Neuronal stem cell (in vitro differentiated cells): ENCODE measurements at regions not wholly inside any gene's neighbourhood (a gene's known extent, or its start where the extent isn't known, plus 50 kb on each side); places are given as distances from the start of the nearest gene placed in this dataset.

Experiments used
- DNase-seq: peaks from one replicate; pipeline ENCODE4 v3.0.0-alpha.2; 2013; ENCODE audit warnings: low spot score
- H2AFZ ChIP-seq: one replicate; pipeline ENCODE4 v1.6.1; 2013; ENCODE audit warnings: mild to moderate bottlenecking, low read length, inconsistent platforms
- H2AK5ac ChIP-seq: 2 replicates; pipeline ENCODE4 v1.6.1; 2013; ENCODE audit warnings: low read depth, mild to moderate bottlenecking, inconsistent platforms, low read length, moderate library complexity, mixed read lengths
- H2BK120ac ChIP-seq: 2 replicates; pipeline ENCODE4 v1.6.1; 2013; ENCODE audit warnings: low read depth, mild to moderate bottlenecking, inconsistent platforms, low read length, moderate library complexity, mixed read lengths
- H2BK12ac ChIP-seq: one replicate; pipeline ENCODE4 v1.6.1; 2013; ENCODE audit warnings: low read length, inconsistent platforms
- H2BK15ac ChIP-seq: 2 replicates; pipeline ENCODE4 v1.6.1; 2013; ENCODE audit warnings: mild to moderate bottlenecking, low read length, inconsistent platforms, mixed read lengths
- H2BK5ac ChIP-seq: one replicate; pipeline ENCODE4 v1.6.1; 2013; ENCODE audit warnings: inconsistent platforms, mild to moderate bottlenecking, low read length, moderate library complexity
- H3K14ac ChIP-seq: one replicate; pipeline ENCODE4 v1.6.1; 2013; ENCODE audit warnings: low read length, inconsistent platforms
- H3K18ac ChIP-seq: 2 replicates; pipeline ENCODE4 v1.6.1; 2013; ENCODE audit warnings: low read length, inconsistent platforms
- H3K23ac ChIP-seq: 2 replicates; pipeline ENCODE4 v1.6.1; 2013; ENCODE audit warnings: low read depth, mild to moderate bottlenecking, mixed read lengths, low read length, inconsistent platforms; ENCODE audit not compliant: poor library complexity
- H3K27ac ChIP-seq: replicated peaks from 3 replicates; pipeline ENCODE4 v1.5.1; 2013; ENCODE audit warnings: low read length, inconsistent platforms
- H3K27me3 ChIP-seq, 3 experiments: 2 replicates each; pipeline ENCODE4 v1.6.1; 2013; ENCODE audit warnings: low read length in 3 of 3, mild to moderate bottlenecking in 2 of 3, inconsistent platforms in 1 of 3, low read depth in 1 of 3, mixed read lengths in 1 of 3, moderate library complexity in 1 of 3; ENCODE audit not compliant: control insufficient read depth in 3 of 3, insufficient read depth in 3 of 3
- H3K36me3 ChIP-seq, 2 donors: replicated peaks in 1 of 2; 2 replicates each; pipeline ENCODE4 v1.6.1; 2013; ENCODE audit warnings: low read length in 2 of 2; ENCODE audit not compliant: control insufficient read depth in 2 of 2, insufficient read depth in 2 of 2
- H3K4ac ChIP-seq: 2 replicates; pipeline ENCODE4 v1.6.1; 2013; ENCODE audit warnings: inconsistent platforms, mild to moderate bottlenecking, low read length, moderate library complexity
- H3K4me1 ChIP-seq, 2 donors: 1 replicate in 1 of 2; 2 replicates in 1 of 2; pipeline ENCODE4 v1.6.1; 2013; ENCODE audit warnings: low read length in 2 of 2, low read depth in 1 of 2; ENCODE audit not compliant: control insufficient read depth in 2 of 2, insufficient read depth in 1 of 2
- H3K4me2 ChIP-seq: one replicate; pipeline ENCODE4 v1.6.1; 2013; ENCODE audit warnings: mild to moderate bottlenecking, low read length, inconsistent platforms; ENCODE audit not compliant: insufficient read depth, poor library complexity, severe bottlenecking
- H3K4me3 ChIP-seq, 2 donors: 2 replicates each; pipeline ENCODE4 v1.5.1; 2013; ENCODE audit warnings: low read length in 2 of 2, mild to moderate bottlenecking in 2 of 2, inconsistent platforms in 1 of 2, moderate library complexity in 1 of 2
- H3K79me1 ChIP-seq: one replicate; pipeline ENCODE4 v1.6.1; 2013; ENCODE audit warnings: low read depth, mild to moderate bottlenecking, inconsistent platforms, low read length, moderate library complexity
- H3K9ac ChIP-seq: one replicate; pipeline ENCODE4 v1.6.1; 2013; ENCODE audit warnings: mild to moderate bottlenecking, low read depth, low read length, inconsistent platforms; ENCODE audit not compliant: poor library complexity
- H3K9me3 ChIP-seq, 2 donors: replicated peaks in 1 of 2; 2 replicates each; pipeline versions ENCODE3 to v1.6.1; 2013; ENCODE audit warnings: low read length in 2 of 2, mild to moderate bottlenecking in 2 of 2, inconsistent platforms in 1 of 2, low read depth in 1 of 2, mixed read lengths in 1 of 2, moderate library complexity in 1 of 2; ENCODE audit not compliant: control insufficient read depth in 2 of 2, insufficient read depth in 1 of 2
- H4K8ac ChIP-seq: one replicate; pipeline ENCODE4 v1.6.1; 2013; ENCODE audit warnings: low read depth, mild to moderate bottlenecking, inconsistent platforms, low read length, moderate library complexity
- H4K91ac ChIP-seq: one replicate; pipeline ENCODE4 v1.6.1; 2013; ENCODE audit warnings: low read length, low read depth, mild to moderate bottlenecking, inconsistent platforms; ENCODE audit not compliant: poor library complexity
- WGBS, 2 donors: extraction: QIAGEN DNeasy Blood & Tissue Kit; methylation state at CpG; one replicate each; pipeline ENCODE4 v1.1.7; 2013; ENCODE audit warnings: missing lambda C conversion rate in 2 of 2, mixed read lengths in 1 of 2; ENCODE audit not compliant: insufficient read length in 2 of 2, insufficient replicate concordance in 1 of 2; ENCODE audit errors: extremely low coverage in 2 of 2; 5-methylcytosine and 5-hydroxymethylcytosine counted together

- Histone ChIP-seq H3K18ac (no peak overlapping the region), H4K8ac (no peak overlapping the region), H4K91ac (no peak overlapping the region), H3K4me2 (no peak overlapping the region), H3K9ac (no peak overlapping the region), H2BK5ac (no peak overlapping the region), H2BK120ac (no peak overlapping the region), H3K4me3 (no peak overlapping the region), H3K4ac (no peak overlapping the region), H3K79me1 (no peaks in the 10 kb centered on the region), H2BK15ac (no peak overlapping the region), H3K27me3 (peaks cover 0 to 2% (median 0%) of the 10 kb centered on the region in 3 experiments), H2AK5ac (no peak overlapping the region), H3K4me1 (peaks cover 0 to 4% of the 10 kb centered on the region in 2 donors), H3K23ac (no peak overlapping the region), H3K27ac (no peak overlapping the region), H3K36me3 (no peaks in the 10 kb centered on the region), H3K14ac (no peak overlapping the region), H2BK12ac (no peak overlapping the region), H3K9me3 (peaks cover 4 to 6% of the 10 kb centered on the region in 2 donors), H2AFZ (no peak overlapping the region)
- DNase-seq = no peak
- WGBS, 2 donors = no CpG with 5 or more reads among the region's 5 CpGs
Measured at GRCh38 chr9:109830545-109830944, 50.5 kb downstream of the PALM2AKAP2 start.

GRCh38 chr9:109831998-109832658, 52.1 kb downstream of the PALM2AKAP2 start:
- Histone ChIP-seq H3K9me3 (peaks cover 4 to 6% of the 10 kb centered on the region in 2 donors), H2BK12ac (no peak overlapping the region), H3K14ac (no peak overlapping the region), H2BK5ac (no peak overlapping the region), H4K8ac (no peak overlapping the region), H3K36me3 (no peaks in the 10 kb centered on the region), H3K4ac (no peak overlapping the region), H3K4me1 (peaks cover 0 to 2% of the 10 kb centered on the region in 2 donors), H4K91ac (no peak overlapping the region), H3K18ac (no peak overlapping the region), H3K4me3 (no peak overlapping the region), H3K4me2 (no peak overlapping the region), H3K9ac (no peak overlapping the region), H2BK120ac (no peak overlapping the region), H3K27me3 (peaks cover 0 to 2% (median 0%) of the 10 kb centered on the region in 3 experiments), H2BK15ac (no peak overlapping the region), H3K79me1 (no peaks in the 10 kb centered on the region), H3K23ac (no peak overlapping the region), H2AFZ (no peak overlapping the region), H2AK5ac (no peak overlapping the region), H3K27ac (no peak overlapping the region)
- no peak for DNase-seq
- WGBS, 2 donors = no CpG with 5 or more reads among the region's 6 CpGs

GRCh38 chr9:109834855-109835254, 54.9 kb downstream of the PALM2AKAP2 start:
- Histone ChIP-seq H3K36me3 (no peaks in the 10 kb centered on the region), H3K9me3 (peaks cover 4 to 6% of the 10 kb centered on the region in 2 donors), H3K4ac (no peak overlapping the region), H4K8ac (no peak overlapping the region), H3K4me1 (peaks cover 0 to 2% of the 10 kb centered on the region in 2 donors), H3K4me2 (no peak overlapping the region), H3K27ac (no peak overlapping the region), H4K91ac (no peak overlapping the region), H3K18ac (no peak overlapping the region), H3K14ac (no peak overlapping the region), H2BK12ac (no peak overlapping the region), H2AFZ (no peak overlapping the region), H2AK5ac (no peak overlapping the region), H2BK120ac (no peak overlapping the region), H3K4me3 (no peak overlapping the region), H3K9ac (no peak overlapping the region), H2BK5ac (no peak overlapping the region), H3K27me3 (peaks cover 0 to 2% (median 0%) of the 10 kb centered on the region in 3 experiments), H3K79me1 (no peaks in the 10 kb centered on the region), H3K23ac (no peak overlapping the region), H2BK15ac (no peak overlapping the region)
- WGBS, 2 donors = no CpG with 5 or more reads among the region's 2 CpGs
- no peak for DNase-seq

- H3K4ac ChIP-seq = no peak overlapping the region
- no peak overlapping the region for H2BK120ac ChIP-seq
- H3K9ac ChIP-seq = no peak overlapping the region
- no peak overlapping the region for H2BK15ac ChIP-seq
- H3K4me3 ChIP-seq = no peak overlapping the region
- no peak overlapping the region for H3K23ac ChIP-seq
- H3K27ac ChIP-seq = no peak overlapping the region
- no peak overlapping the region for H4K91ac ChIP-seq
- no peaks in the 10 kb centered on the region for H3K4me1 ChIP-seq
- no peak overlapping the region for H3K14ac ChIP-seq
- no peak overlapping the region for H2BK12ac ChIP-seq
- no peak overlapping the region for H2AFZ ChIP-seq
- H2BK5ac ChIP-seq = no peak overlapping the region
- H3K18ac ChIP-seq = no peak overlapping the region
- no peak overlapping the region for H3K4me2 ChIP-seq
- no CpG with 5 or more reads among the region's 11 CpGs for WGBS, 2 donors
- no peak for DNase-seq
- no peak overlapping the region for H4K8ac ChIP-seq
- H3K27me3 ChIP-seq = peaks cover 0 to 3% (median 0%) of the 10 kb centered on the region in 3 experiments
- no peaks in the 10 kb centered on the region for H3K36me3 ChIP-seq
- no peaks in the 10 kb centered on the region for H3K79me1 ChIP-seq
- no peaks in the 10 kb centered on the region for H3K9me3 ChIP-seq
- H2AK5ac ChIP-seq = no peak overlapping the region
Measured at GRCh38 chr9:109843641-109844040, 63.6 kb downstream of the PALM2AKAP2 start.
